ENCODE measurements at regions not wholly inside any gene's neighbourhood (a gene's known extent, or its start where the extent isn't known, plus 50 kb on each side); places are given as distances from the start of the nearest gene placed in this dataset.

GRCh38 chr10:64636461-64636860, 1115.3 kb downstream of the REEP3 start:
- TF ChIP-seq CTCF (IDR thresholded peaks at IDR 0.05; ENCODE audit: low read length), result no peak
- no peak for TF ChIP-seq EZH2 (IDR thresholded peaks at IDR 0.05; ENCODE audit: borderline replicate concordance, low read length)
